Lung (tissue), 11 donors: ENCODE measurements at regions not wholly inside any gene's neighbourhood (a gene's known extent, or its start where the extent isn't known, plus 50 kb on each side); places are given as distances from the start of the nearest gene placed in this dataset.

Experiments
- ATAC-seq: fragments of 200-7000 bp; cut with Tn5 transposase; one replicate; pipeline ENCODE4 v1.9.1; 2020; ENCODE audit warnings: moderate number of reproducible peaks; ENCODE audit not compliant: insufficient read depth, low FRiP score
- DNase-seq, 3 donors: peaks; one replicate each; pipeline ENCODE4 v3.0.0-alpha.2; 2013 to 2017
- H3K27ac ChIP-seq, 2 donors: one replicate each; pipeline ENCODE4 v1.5.1; 2013; ENCODE audit warnings: mild to moderate bottlenecking in 2 of 2, moderate library complexity in 2 of 2, control low read depth in 1 of 2, inconsistent platforms in 1 of 2, low read depth in 1 of 2, low read length in 1 of 2
- H3K27me3 ChIP-seq, 3 donors: one replicate each; pipeline ENCODE4 v1.5.1; 2013; ENCODE audit warnings: low read length in 2 of 3; ENCODE audit not compliant: control insufficient read depth in 3 of 3, insufficient read depth in 3 of 3
- H3K36me3 ChIP-seq, 4 donors: one replicate each; pipeline ENCODE4 v1.5.1; 2013; ENCODE audit warnings: low read length in 4 of 4, mild to moderate bottlenecking in 1 of 4, moderate library complexity in 1 of 4; ENCODE audit not compliant: control insufficient read depth in 4 of 4, insufficient read depth in 4 of 4
- H3K4me1 ChIP-seq, 5 donors: one replicate each; pipeline ENCODE4 v1.5.1; 2013; ENCODE audit warnings: low read length in 5 of 5, mild to moderate bottlenecking in 2 of 5, moderate library complexity in 1 of 5; ENCODE audit not compliant: control insufficient read depth in 5 of 5, insufficient read depth in 5 of 5
- H3K4me3 ChIP-seq: one replicate; pipeline ENCODE4 v1.5.1; 2013; ENCODE audit warnings: mild to moderate bottlenecking, control low read depth, moderate library complexity
- H3K9ac ChIP-seq, 2 donors: one replicate each; pipeline ENCODE4 v1.5.1; 2013; ENCODE audit warnings: low read length in 2 of 2, control low read depth in 1 of 2; ENCODE audit not compliant: insufficient read depth in 1 of 2
- H3K9me3 ChIP-seq, 4 donors: one replicate each; pipeline ENCODE4 v1.5.1; 2013; ENCODE audit warnings: low read length in 3 of 4, mild to moderate bottlenecking in 1 of 4, moderate library complexity in 1 of 4; ENCODE audit not compliant: control insufficient read depth in 4 of 4, insufficient read depth in 3 of 4
- CTCF ChIP-seq: IDR thresholded peaks from 2 replicates; pipeline ENCODE4 v1.5.1; 2012; ENCODE audit warnings: mild to moderate bottlenecking; ENCODE audit errors: control extremely low read depth, extremely low read depth
- WGBS, 2 donors: extraction: QIAGEN DNeasy Blood & Tissue Kit; methylation state at CpG; one replicate each; pipeline ENCODE4 v1.1.7; 2013; 5-methylcytosine and 5-hydroxymethylcytosine counted together
- donor health status: control.
- donor health status: control.
- donor health status: Bipolar disorder and iron deficiency.
- donor health status: healthy.
- donor health status: DM: yes; HTN: yes; CAD: no.

GRCh38 chr9:134971196-134971595 is 53.5 kb upstream of the FCN1 start:
- H3K9me3 ChIP-seq: no peaks in the 10 kb centered on the region
- ATAC-seq (no peak), DNase-seq (peak in 1 of 3 donors; percentile 0)
- H3K9ac ChIP-seq: no peak overlapping the region
- H3K36me3 ChIP-seq: no peaks in the 10 kb centered on the region
- H3K27me3 ChIP-seq: peaks cover 0 to 22% (median 0%) of the 10 kb centered on the region in 3 donors
- no peak overlapping the region for H3K27ac ChIP-seq
- H3K4me3 ChIP-seq: no peak overlapping the region
- TF ChIP-seq CTCF: no peak
- H3K4me1 ChIP-seq: peaks cover 0 to 14% (median 0%) of the 10 kb centered on the region in 5 donors
- WGBS, 2 donors: 81 to 95% methylated on average over 7 of the region's 7 CpGs

GRCh38 chr9:134971696-134972095 is 54.0 kb upstream of the FCN1 start:
- H3K4me1 ChIP-seq: peaks cover 0 to 14% (median 0%) of the 10 kb centered on the region in 5 donors
- no peaks in the 10 kb centered on the region for H3K9me3 ChIP-seq
- no peaks in the 10 kb centered on the region for H3K36me3 ChIP-seq
- peaks cover 0 to 22% (median 0%) of the 10 kb centered on the region in 3 donors for H3K27me3 ChIP-seq
- H3K4me3 ChIP-seq: no peak overlapping the region
- DNase-seq: no peak
- no peak for ATAC-seq
- H3K9ac ChIP-seq: no peak overlapping the region
- H3K27ac ChIP-seq: no peak overlapping the region
- 79 to 85% methylated on average over 4 of the region's 4 CpGs for WGBS, 2 donors
- no peak for TF ChIP-seq CTCF

- H3K4me3 ChIP-seq: no peak overlapping the region
- DNase-seq: peak in 1 of 3 donors; percentile 0
- no peak for ATAC-seq
Measured at GRCh38 chr9:134972140-134972539, 54.4 kb upstream of the FCN1 start.

More at GRCh38 chr9:134972140-134972539, 54.4 kb upstream of the FCN1 start:
- H3K9me3 ChIP-seq: no peaks in the 10 kb centered on the region
- no peak overlapping the region for H3K9ac ChIP-seq
- H3K36me3 ChIP-seq: no peaks in the 10 kb centered on the region
- WGBS, 2 donors: 88 to 89% methylated on average over 9 of the region's 9 CpGs
- TF ChIP-seq CTCF: no peak
- H3K27ac ChIP-seq: no peak overlapping the region
- peaks cover 0 to 22% (median 0%) of the 10 kb centered on the region in 3 donors for H3K27me3 ChIP-seq
- H3K4me1 ChIP-seq: peaks cover 0 to 13% (median 0%) of the 10 kb centered on the region in 5 donors
